ENCODE measurements at regions not wholly inside any gene's neighbourhood (a gene's known extent, or its start where the extent isn't known, plus 50 kb on each side); places are given as distances from the start of the nearest gene placed in this dataset.

- Histone ChIP-seq H3K4me1 (ENCODE audit: control insufficient read depth, insufficient read depth, low read length) (peaks cover 9% of the 10 kb centered on the region), H3K9me3 (ENCODE audit: control insufficient read depth, low read depth, low read length) (no peaks in the 10 kb centered on the region), H3K27ac (ENCODE audit: low read length) (no peak overlapping the region), H3K36me3 (ENCODE audit: control insufficient read depth, insufficient read depth, low read length) (no peaks in the 10 kb centered on the region), H3K27me3 (ENCODE audit: control insufficient read depth, insufficient read depth, low read length) (no peaks in the 10 kb centered on the region), H3K4me3 (ENCODE audit: low read length) (no peak overlapping the region)
- DNase-seq: no peak
- WGBS (ENCODE audit: insufficient coverage, low lambda C conversion rate): 88% methylated on average over 5 of the region's 6 CpGs
Measured at GRCh38 chr14:29062466-29062865, 295.9 kb downstream of the FOXG1 start.

GRCh38 chr14:29062976-29063375, 296.4 kb downstream of the FOXG1 start:
- H3K36me3 ChIP-seq (ENCODE audit: control insufficient read depth, insufficient read depth, low read length): no peaks in the 10 kb centered on the region
- peaks cover 9% of the 10 kb centered on the region for H3K4me1 ChIP-seq (ENCODE audit: control insufficient read depth, insufficient read depth, low read length)
- H3K4me3 ChIP-seq (ENCODE audit: low read length): no peak overlapping the region
- DNase-seq: no peak
- no peak overlapping the region for H3K27ac ChIP-seq (ENCODE audit: low read length)
- H3K27me3 ChIP-seq (ENCODE audit: control insufficient read depth, insufficient read depth, low read length): no peaks in the 10 kb centered on the region
- whole genome bisulfite sequencing (ENCODE audit: insufficient coverage, low lambda C conversion rate): no CpG with 5 or more reads among the region's 4 CpGs
- H3K9me3 ChIP-seq (ENCODE audit: control insufficient read depth, low read depth, low read length): no peaks in the 10 kb centered on the region

- Histone ChIP-seq H3K27ac (ENCODE audit: low read length) (peak overlapping the region; percentile 46), H3K9me3 (ENCODE audit: control insufficient read depth, low read depth, low read length) (no peaks in the 10 kb centered on the region), H3K4me3 (ENCODE audit: low read length) (no peak overlapping the region), H3K36me3 (ENCODE audit: control insufficient read depth, insufficient read depth, low read length) (no peaks in the 10 kb centered on the region), H3K27me3 (ENCODE audit: control insufficient read depth, insufficient read depth, low read length) (no peaks in the 10 kb centered on the region), H3K4me1 (ENCODE audit: control insufficient read depth, insufficient read depth, low read length) (peaks cover 9% of the 10 kb centered on the region)
- WGBS (ENCODE audit: insufficient coverage, low lambda C conversion rate): no CpG with 5 or more reads among the region's 3 CpGs
- DNase-seq: peak; percentile 90 to 96
Measured at GRCh38 chr14:29064305-29064900, 297.8 kb downstream of the FOXG1 start.

GRCh38 chr14:29069228-29069627, 302.6 kb downstream of the FOXG1 start:
- H3K4me1 ChIP-seq (ENCODE audit: control insufficient read depth, insufficient read depth, low read length): peaks cover 9% of the 10 kb centered on the region

GRCh38 chr14:29075761-29076160, 309.2 kb downstream of the FOXG1 start:
- peak; percentile 50 to 78 for DNase-seq
- H3K27ac ChIP-seq (ENCODE audit: low read length): peak overlapping the region; percentile 40
- H3K4me1 ChIP-seq (ENCODE audit: control insufficient read depth, insufficient read depth, low read length): no peaks in the 10 kb centered on the region
- no peaks in the 10 kb centered on the region for H3K9me3 ChIP-seq (ENCODE audit: control insufficient read depth, low read depth, low read length)
- H3K36me3 ChIP-seq (ENCODE audit: control insufficient read depth, insufficient read depth, low read length): no peaks in the 10 kb centered on the region
- no peak overlapping the region for H3K4me3 ChIP-seq (ENCODE audit: low read length)
- no peaks in the 10 kb centered on the region for H3K27me3 ChIP-seq (ENCODE audit: control insufficient read depth, insufficient read depth, low read length)

More at GRCh38 chr14:29069228-29069627, 302.6 kb downstream of the FOXG1 start:
- H3K27me3 ChIP-seq (ENCODE audit: control insufficient read depth, insufficient read depth, low read length): no peaks in the 10 kb centered on the region
- no peaks in the 10 kb centered on the region for H3K9me3 ChIP-seq (ENCODE audit: control insufficient read depth, low read depth, low read length)
- H3K4me3 ChIP-seq (ENCODE audit: low read length): no peak overlapping the region
- no CpG with 5 or more reads among the region's 1 CpG for WGBS (ENCODE audit: insufficient coverage, low lambda C conversion rate)
- H3K27ac ChIP-seq (ENCODE audit: low read length): no peak overlapping the region
- DNase-seq: no peak
- H3K36me3 ChIP-seq (ENCODE audit: control insufficient read depth, insufficient read depth, low read length): no peaks in the 10 kb centered on the region

GRCh38 chr14:29077916-29078315, 311.3 kb downstream of the FOXG1 start:
- H3K4me1 ChIP-seq (ENCODE audit: control insufficient read depth, insufficient read depth, low read length): no peaks in the 10 kb centered on the region
- no peak overlapping the region for H3K4me3 ChIP-seq (ENCODE audit: low read length)
- H3K36me3 ChIP-seq (ENCODE audit: control insufficient read depth, insufficient read depth, low read length): no peaks in the 10 kb centered on the region
- no peaks in the 10 kb centered on the region for H3K27me3 ChIP-seq (ENCODE audit: control insufficient read depth, insufficient read depth, low read length)
- no peaks in the 10 kb centered on the region for H3K9me3 ChIP-seq (ENCODE audit: control insufficient read depth, low read depth, low read length)
- no peak overlapping the region for H3K27ac ChIP-seq (ENCODE audit: low read length)
- WGBS (ENCODE audit: insufficient coverage, low lambda C conversion rate): no CpG with 5 or more reads among the region's 2 CpGs
- no peak for DNase-seq

- whole genome bisulfite sequencing (ENCODE audit: insufficient coverage, low lambda C conversion rate): 100% methylated on average over 2 of the region's 3 CpGs
- no peak for DNase-seq
- Histone ChIP-seq H3K9me3 (ENCODE audit: control insufficient read depth, low read depth, low read length) (no peaks in the 10 kb centered on the region), H3K4me3 (ENCODE audit: low read length) (no peak overlapping the region), H3K27me3 (ENCODE audit: control insufficient read depth, insufficient read depth, low read length) (no peaks in the 10 kb centered on the region), H3K36me3 (ENCODE audit: control insufficient read depth, insufficient read depth, low read length) (no peaks in the 10 kb centered on the region), H3K4me1 (ENCODE audit: control insufficient read depth, insufficient read depth, low read length) (no peaks in the 10 kb centered on the region), H3K27ac (ENCODE audit: low read length) (no peak overlapping the region)
Measured at GRCh38 chr14:29078810-29079522, 312.4 kb downstream of the FOXG1 start.

GRCh38 chr14:29085546-29085945, 319.0 kb downstream of the FOXG1 start:
- H3K27me3 ChIP-seq (ENCODE audit: control insufficient read depth, insufficient read depth, low read length): no peaks in the 10 kb centered on the region
- H3K4me1 ChIP-seq (ENCODE audit: control insufficient read depth, insufficient read depth, low read length): no peaks in the 10 kb centered on the region
- WGBS (ENCODE audit: insufficient coverage, low lambda C conversion rate): no CpG with 5 or more reads among the region's 3 CpGs
- no peak overlapping the region for H3K27ac ChIP-seq (ENCODE audit: low read length)
- H3K36me3 ChIP-seq (ENCODE audit: control insufficient read depth, insufficient read depth, low read length): no peaks in the 10 kb centered on the region
- no peaks in the 10 kb centered on the region for H3K9me3 ChIP-seq (ENCODE audit: control insufficient read depth, low read depth, low read length)
- no peak for DNase-seq
- no peak overlapping the region for H3K4me3 ChIP-seq (ENCODE audit: low read length)

- Histone ChIP-seq H3K27ac (ENCODE audit: low read length) (no peak overlapping the region), H3K4me1 (ENCODE audit: control insufficient read depth, insufficient read depth, low read length) (no peaks in the 10 kb centered on the region), H3K36me3 (ENCODE audit: control insufficient read depth, insufficient read depth, low read length) (no peaks in the 10 kb centered on the region), H3K27me3 (ENCODE audit: control insufficient read depth, insufficient read depth, low read length) (no peaks in the 10 kb centered on the region), H3K4me3 (ENCODE audit: low read length) (no peak overlapping the region), H3K9me3 (ENCODE audit: control insufficient read depth, low read depth, low read length) (no peaks in the 10 kb centered on the region)
- no peak for DNase-seq
- 83% methylated on average over 1 of the region's 1 CpG for WGBS (ENCODE audit: insufficient coverage, low lambda C conversion rate)
Measured at GRCh38 chr14:29089849-29090248, 323.3 kb downstream of the FOXG1 start.

- H3K9me3 ChIP-seq (ENCODE audit: control insufficient read depth, low read depth, low read length): no peaks in the 10 kb centered on the region
- no peaks in the 10 kb centered on the region for H3K36me3 ChIP-seq (ENCODE audit: control insufficient read depth, insufficient read depth, low read length)
- H3K4me3 ChIP-seq (ENCODE audit: low read length): no peak overlapping the region
- no peak for DNase-seq
- no peaks in the 10 kb centered on the region for H3K4me1 ChIP-seq (ENCODE audit: control insufficient read depth, insufficient read depth, low read length)
- 83% methylated on average over 2 of the region's 4 CpGs for WGBS (ENCODE audit: insufficient coverage, low lambda C conversion rate)
- no peaks in the 10 kb centered on the region for H3K27me3 ChIP-seq (ENCODE audit: control insufficient read depth, insufficient read depth, low read length)
- H3K27ac ChIP-seq (ENCODE audit: low read length): no peak overlapping the region
Measured at GRCh38 chr14:29092121-29092520, 325.5 kb downstream of the FOXG1 start.

GRCh38 chr14:29097476-29097875, 330.9 kb downstream of the FOXG1 start:
- DNase-seq: no peak
- Histone ChIP-seq H3K4me1 (ENCODE audit: control insufficient read depth, insufficient read depth, low read length) (no peaks in the 10 kb centered on the region), H3K36me3 (ENCODE audit: control insufficient read depth, insufficient read depth, low read length) (no peaks in the 10 kb centered on the region), H3K27me3 (ENCODE audit: control insufficient read depth, insufficient read depth, low read length) (no peaks in the 10 kb centered on the region), H3K27ac (ENCODE audit: low read length) (no peak overlapping the region), H3K9me3 (ENCODE audit: control insufficient read depth, low read depth, low read length) (no peaks in the 10 kb centered on the region), H3K4me3 (ENCODE audit: low read length) (no peak overlapping the region)
- WGBS (ENCODE audit: insufficient coverage, low lambda C conversion rate): no CpG with 5 or more reads among the region's 1 CpG
